Cardiac muscle cell (in vitro differentiated cells and primary cell): ENCODE measurements at regions not wholly inside any gene's neighbourhood (a gene's known extent, or its start where the extent isn't known, plus 50 kb on each side); places are given as distances from the start of the nearest gene placed in this dataset.
"Not testable (repeated sequence)": the region's sequence is repeated elsewhere in the genome, so short reads cannot be mapped to it uniquely, and the experiment has no call there.

Experiments
- DNase-seq, 2 donors: peaks; one replicate each; pipeline versions ENCODE4 v3.0.0 to v3.0.0-alpha.2; 2010 to 2017; ENCODE audit warnings: low read depth in 1 of 2, low spot score in 1 of 2
- H3K27ac ChIP-seq: fragments of 200-600 bp; sonication (generic); 2 replicates; pipeline ENCODE4 v1.5.1; 2016
- H3K27me3 ChIP-seq: fragments of 200-600 bp; sonication (generic); 2 replicates; pipeline ENCODE4 v1.6.0; 2016; ENCODE audit warnings: control low read depth
- H3K36me3 ChIP-seq: fragments of 200-600 bp; sonication (generic); 2 replicates; pipeline ENCODE4 v1.5.1; 2016; ENCODE audit warnings: control low read depth
- H3K4me1 ChIP-seq: fragments of 200-600 bp; sonication (generic); 2 replicates; pipeline ENCODE4 v1.8.1; 2017; ENCODE audit warnings: low read depth, mild to moderate bottlenecking, mixed run types
- H3K4me3 ChIP-seq: fragments of 200-600 bp; sonication (generic); 2 replicates; pipeline ENCODE4 v1.5.1; 2016; ENCODE audit warnings: mild to moderate bottlenecking
- H3K9me3 ChIP-seq: fragments of 200-600 bp; sonication (generic); 2 replicates; pipeline ENCODE4 v1.5.1; 2017; ENCODE audit warnings: low read depth, mild to moderate bottlenecking, control low read depth
- CTCF ChIP-seq: IDR thresholded peaks from 2 replicates; pipeline ENCODE4 v1.5.1; 2012; ENCODE audit warnings: low read depth, mild to moderate bottlenecking, low read length

- no peak overlapping the region for H3K27ac ChIP-seq
- no peaks in the 10 kb centered on the region for H3K36me3 ChIP-seq
These were observed 538.4 kb upstream of the NCAM2 start for GRCh38 chr21:20459838-20460237.

GRCh38 chr21:20463362-20463761, 534.8 kb upstream of the NCAM2 start:
- H3K27me3 ChIP-seq = no peaks in the 10 kb centered on the region
- no peak overlapping the region for H3K27ac ChIP-seq
- no peak overlapping the region for H3K4me3 ChIP-seq
- no peaks in the 10 kb centered on the region for H3K9me3 ChIP-seq
- H3K4me1 ChIP-seq = no peaks in the 10 kb centered on the region
- no peaks in the 10 kb centered on the region for H3K36me3 ChIP-seq
- TF ChIP-seq CTCF = no peak
- DNase-seq = no peak

More at GRCh38 chr21:20459838-20460237, 538.4 kb upstream of the NCAM2 start:
- H3K9me3 ChIP-seq = no peaks in the 10 kb centered on the region
- no peak for TF ChIP-seq CTCF
- no peaks in the 10 kb centered on the region for H3K4me1 ChIP-seq
- H3K4me3 ChIP-seq = no peak overlapping the region
- no peak for DNase-seq
- no peaks in the 10 kb centered on the region for H3K27me3 ChIP-seq

GRCh38 chr21:20469361-20469760, 528.8 kb upstream of the NCAM2 start:
- no peaks in the 10 kb centered on the region for H3K36me3 ChIP-seq
- H3K4me1 ChIP-seq = no peaks in the 10 kb centered on the region
- no peak for TF ChIP-seq CTCF
- no peaks in the 10 kb centered on the region for H3K9me3 ChIP-seq
- no peaks in the 10 kb centered on the region for H3K27me3 ChIP-seq
- H3K27ac ChIP-seq = no peak overlapping the region
- H3K4me3 ChIP-seq = no peak overlapping the region
- DNase-seq = no peak

- Histone ChIP-seq H3K4me3 (no peak overlapping the region), H3K36me3 (no peaks in the 10 kb centered on the region), H3K27ac (no peak overlapping the region), H3K27me3 (no peaks in the 10 kb centered on the region), H3K4me1 (no peaks in the 10 kb centered on the region), H3K9me3 (no peaks in the 10 kb centered on the region)
- TF ChIP-seq CTCF = no peak
- DNase-seq = no peak
These were observed 511.9 kb upstream of the NCAM2 start for GRCh38 chr21:20486303-20486702.

GRCh38 chr21:20502915-20503314, 495.3 kb upstream of the NCAM2 start:
- H3K4me3 ChIP-seq, DNase-seq: not testable (repeated sequence)

GRCh38 chr21:20507783-20508182, 490.4 kb upstream of the NCAM2 start:
- Histone ChIP-seq H3K4me1 (no peaks in the 10 kb centered on the region), H3K27me3 (no peaks in the 10 kb centered on the region), H3K27ac (no peak overlapping the region), H3K36me3 (no peaks in the 10 kb centered on the region), H3K4me3 (no peak overlapping the region), H3K9me3 (no peaks in the 10 kb centered on the region)
- no peak for TF ChIP-seq CTCF
- no peak for DNase-seq

More at GRCh38 chr21:20502915-20503314, 495.3 kb upstream of the NCAM2 start:
- H3K36me3 ChIP-seq, H3K9me3 ChIP-seq, H3K27ac ChIP-seq, H3K27me3 ChIP-seq, H3K4me1 ChIP-seq: not testable (repeated sequence)
